ENCODE measurements at regions not wholly inside any gene's neighbourhood (a gene's known extent, or its start where the extent isn't known, plus 50 kb on each side); places are given as distances from the start of the nearest gene placed in this dataset.
"Not testable (repeated sequence)": the region's sequence is repeated elsewhere in the genome, so short reads cannot be mapped to it uniquely, and the experiment has no call there.

DNA sequence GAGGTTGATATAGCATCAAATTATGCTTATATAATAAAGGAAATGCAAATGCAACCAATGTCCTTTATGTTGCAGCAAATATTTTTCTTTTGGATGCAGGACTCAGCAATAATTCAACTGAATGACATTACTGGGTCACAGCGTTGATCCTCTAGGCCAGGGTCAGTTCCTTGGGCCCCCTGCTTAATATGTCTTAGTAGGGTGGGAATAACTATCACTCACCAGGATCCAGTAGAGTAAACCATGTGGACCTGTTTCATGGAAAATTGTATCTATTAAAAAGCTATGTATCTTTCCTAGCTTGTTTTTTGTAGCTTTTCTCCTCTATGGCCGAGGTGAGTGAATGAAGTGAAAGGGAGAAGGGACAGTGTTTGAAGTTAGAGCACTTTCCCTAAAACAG is 161.5 kb upstream of the SSTR1 start:
- TF ChIP-seq, protein P1, sequence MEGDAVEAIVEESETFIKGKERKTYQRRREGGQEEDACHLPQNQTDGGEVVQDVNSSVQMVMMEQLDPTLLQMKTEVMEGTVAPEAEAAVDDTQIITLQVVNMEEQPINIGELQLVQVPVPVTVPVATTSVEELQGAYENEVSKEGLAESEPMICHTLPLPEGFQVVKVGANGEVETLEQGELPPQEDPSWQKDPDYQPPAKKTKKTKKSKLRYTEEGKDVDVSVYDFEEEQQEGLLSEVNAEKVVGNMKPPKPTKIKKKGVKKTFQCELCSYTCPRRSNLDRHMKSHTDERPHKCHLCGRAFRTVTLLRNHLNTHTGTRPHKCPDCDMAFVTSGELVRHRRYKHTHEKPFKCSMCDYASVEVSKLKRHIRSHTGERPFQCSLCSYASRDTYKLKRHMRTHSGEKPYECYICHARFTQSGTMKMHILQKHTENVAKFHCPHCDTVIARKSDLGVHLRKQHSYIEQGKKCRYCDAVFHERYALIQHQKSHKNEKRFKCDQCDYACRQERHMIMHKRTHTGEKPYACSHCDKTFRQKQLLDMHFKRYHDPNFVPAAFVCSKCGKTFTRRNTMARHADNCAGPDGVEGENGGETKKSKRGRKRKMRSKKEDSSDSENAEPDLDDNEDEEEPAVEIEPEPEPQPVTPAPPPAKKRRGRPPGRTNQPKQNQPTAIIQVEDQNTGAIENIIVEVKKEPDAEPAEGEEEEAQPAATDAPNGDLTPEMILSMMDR (IDR thresholded peaks at IDR 0.05; ENCODE audit: extremely low read depth, missing control alignments) = no peak
- no peak for DNase-seq (ENCODE audit: low spot score)

DNA sequence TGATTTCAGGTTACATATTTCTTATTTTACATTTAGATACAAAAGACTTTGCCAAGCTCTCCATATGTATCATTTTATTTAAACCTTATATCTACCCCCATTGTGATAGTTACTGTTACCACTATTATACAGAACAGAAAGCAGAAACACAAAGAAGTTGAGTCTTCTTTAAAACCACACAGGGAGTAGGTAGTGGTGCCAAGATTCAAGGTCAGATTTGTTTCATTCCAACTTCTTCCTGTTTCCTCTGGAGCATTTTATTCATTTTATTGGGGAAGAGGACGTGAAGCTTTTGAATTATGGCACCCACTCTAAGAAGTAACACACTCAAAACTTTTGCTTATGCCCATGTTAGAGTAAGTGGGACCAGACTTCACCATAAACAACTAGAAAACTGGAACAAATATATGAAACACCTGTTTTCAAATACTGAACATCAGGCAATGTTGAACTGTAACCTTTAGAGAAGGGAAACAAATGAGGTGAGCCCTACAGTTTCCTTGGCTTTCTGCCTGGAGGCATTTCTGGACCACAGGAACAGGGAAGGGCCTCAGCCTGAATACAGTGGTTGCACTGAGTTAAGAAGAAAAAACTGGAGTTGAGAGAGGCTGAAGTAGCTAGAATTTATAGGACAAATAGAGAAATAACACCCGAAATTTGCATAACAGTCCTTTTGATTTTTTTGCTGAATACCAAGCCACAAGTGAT is 160.4 kb upstream of the SSTR1 start:
- no peak for DNase-seq (ENCODE audit: low spot score)
- TF ChIP-seq, protein P1 (IDR thresholded peaks at IDR 0.05; ENCODE audit: extremely low read depth, missing control alignments) = no peak

DNA sequence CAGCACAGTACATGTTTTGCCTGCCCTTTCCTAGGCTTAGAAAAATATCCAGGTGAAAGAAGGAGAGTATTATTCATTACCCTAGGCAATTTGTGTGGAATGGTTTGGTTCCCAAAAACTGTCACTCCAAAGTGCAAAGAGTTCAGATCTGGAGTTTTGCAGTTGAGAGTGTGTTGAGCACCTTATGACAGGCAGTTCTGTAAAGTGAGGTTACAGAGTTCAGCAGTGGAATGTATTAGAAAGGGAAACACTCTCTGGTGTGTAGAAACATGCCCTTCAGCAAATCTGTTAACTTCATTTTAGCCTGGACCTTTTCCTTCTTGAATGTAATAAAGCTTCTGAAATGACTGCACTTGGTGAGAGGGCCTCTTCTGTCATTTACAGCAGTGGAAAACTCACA is 154.0 kb upstream of the SSTR1 start:
- TF ChIP-seq, protein P1 (IDR thresholded peaks at IDR 0.05; ENCODE audit: extremely low read depth, missing control alignments) = no peak
- DNase-seq (ENCODE audit: low spot score) = no peak

DNA sequence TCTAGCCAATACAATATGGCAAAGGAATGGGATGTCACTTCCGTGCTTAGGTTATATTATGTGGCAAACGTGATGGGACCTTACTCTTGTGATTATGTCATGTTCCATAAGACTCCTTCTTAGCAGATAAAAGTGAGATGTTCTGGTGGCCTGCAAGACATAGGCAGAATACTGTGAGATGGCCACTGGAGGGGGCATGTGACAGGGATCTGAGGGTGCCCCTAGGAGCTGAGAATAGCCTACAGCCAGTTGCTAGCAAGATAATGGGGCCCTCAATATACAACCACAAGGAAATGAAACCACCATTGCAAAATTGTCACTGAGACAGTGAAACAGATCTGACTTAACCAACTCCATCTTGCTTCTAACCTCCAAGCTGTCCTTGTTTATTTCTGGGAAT is 151.4 kb upstream of the SSTR1 start:
- TF ChIP-seq, protein P1 (IDR thresholded peaks at IDR 0.05; ENCODE audit: extremely low read depth, missing control alignments) = no peak
- DNase-seq (ENCODE audit: low spot score) = no peak

DNA sequence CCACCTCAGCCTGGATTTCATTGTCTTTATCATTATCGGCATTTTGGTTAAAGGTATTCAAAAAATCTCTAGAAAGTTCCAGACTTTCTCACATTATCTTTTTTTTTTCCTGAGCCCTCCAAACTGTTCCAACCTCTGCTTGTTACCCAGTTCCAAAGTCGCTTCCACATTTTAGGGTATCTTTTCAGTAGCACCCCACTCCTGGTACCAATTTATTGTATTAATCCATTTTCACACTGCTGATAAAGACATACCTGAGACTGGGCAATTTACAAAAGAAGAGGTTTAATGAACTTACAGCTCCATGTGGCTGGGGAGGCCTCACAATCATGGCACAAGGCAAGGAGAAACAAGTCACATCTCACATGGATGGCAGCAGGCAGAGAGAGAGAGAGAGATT is 145.5 kb upstream of the SSTR1 start:
- not testable (repeated sequence) for DNase-seq (ENCODE audit: low spot score)

DNA sequence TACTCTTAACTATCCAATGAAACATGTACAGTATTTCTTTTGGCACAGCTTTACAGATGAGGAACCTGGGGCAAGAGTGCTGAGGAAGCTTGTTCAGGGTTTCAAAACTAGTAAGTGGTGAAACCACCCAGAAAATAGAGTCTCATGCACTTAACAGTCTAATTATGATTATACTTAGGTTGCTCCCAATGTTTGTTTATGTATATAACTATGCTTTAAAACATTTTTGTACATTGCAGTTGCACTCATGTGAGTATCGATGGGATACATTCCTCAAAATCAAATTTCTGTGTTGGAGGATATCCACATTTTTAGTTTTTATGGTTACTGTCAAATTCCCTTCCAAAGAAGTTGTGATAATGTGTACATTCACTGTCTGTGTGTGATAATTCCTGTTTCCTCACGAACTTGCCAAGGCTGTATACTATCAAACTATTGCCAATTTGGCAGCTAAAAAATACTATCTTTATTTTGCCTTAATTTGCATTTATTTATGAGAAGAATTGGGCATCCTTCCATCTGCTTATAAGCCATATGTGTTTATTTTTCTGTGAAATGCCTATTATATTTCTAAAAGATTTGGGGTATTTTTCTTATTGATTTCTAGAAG is 143.9 kb upstream of the SSTR1 start:
- TF ChIP-seq, protein P1 (IDR thresholded peaks at IDR 0.05; ENCODE audit: extremely low read depth, missing control alignments) = no peak
- DNase-seq (ENCODE audit: low spot score) = no peak

DNA sequence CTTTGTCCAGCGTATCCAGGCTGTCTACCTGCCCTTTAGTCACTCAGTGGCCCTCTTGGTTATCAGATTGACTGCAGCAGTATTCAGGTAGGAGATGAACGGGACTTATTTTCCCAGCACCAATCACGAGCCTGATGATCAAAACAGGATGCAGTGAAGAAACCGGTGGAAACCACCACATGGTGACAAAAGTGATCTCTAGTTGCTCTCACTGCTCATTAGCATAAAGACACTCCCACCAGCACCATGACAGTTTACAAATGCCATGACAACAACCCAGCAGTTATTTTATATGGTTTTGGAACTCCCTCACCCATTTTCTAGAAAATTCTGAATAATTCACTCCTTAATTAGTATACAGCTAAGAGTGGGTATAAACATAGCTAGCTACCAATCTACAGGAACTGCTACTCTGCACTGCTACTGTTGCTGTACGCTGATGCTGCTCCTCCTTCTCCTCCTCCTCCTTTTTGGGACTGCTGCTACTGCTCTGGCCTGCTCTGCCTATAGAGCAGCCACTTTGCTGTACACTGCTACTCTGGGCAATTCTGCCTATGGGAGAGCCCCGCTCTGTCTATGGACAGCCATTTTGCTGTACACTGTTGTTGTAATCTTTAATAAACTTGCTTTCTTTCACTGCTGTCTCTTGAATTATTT is 142.5 kb upstream of the SSTR1 start:
- DNase-seq (ENCODE audit: low spot score) = no peak
- TF ChIP-seq, protein P1 (IDR thresholded peaks at IDR 0.05; ENCODE audit: extremely low read depth, missing control alignments) = no peak

All from GM20000 (cell line).